KMS-11 (cell line): ENCODE measurements at regions not wholly inside any gene's neighbourhood (a gene's known extent, or its start where the extent isn't known, plus 50 kb on each side); places are given as distances from the start of the nearest gene placed in this dataset.

ENCODE experiments used
- H2AFZ ChIP-seq: fragments of 200-600 bp; sonication (generic); 2 replicates; pipeline ENCODE4 v1.6.1; 2016; ENCODE audit warnings: antibody characterized with exemption, mixed run types, low read depth
- H3K27ac ChIP-seq: fragments of 200-600 bp; sonication (generic); 2 replicates; pipeline ENCODE4 v1.6.1; 2016; ENCODE audit warnings: mild to moderate bottlenecking, mixed run types
- H3K27me3 ChIP-seq: fragments of 200-600 bp; sonication (generic); 2 replicates; pipeline ENCODE4 v1.6.1; 2017; ENCODE audit warnings: mild to moderate bottlenecking, low read depth, mixed run types, moderate library complexity; ENCODE audit not compliant: insufficient read depth
- H3K36me3 ChIP-seq: fragments of 200-600 bp; sonication (generic); 2 replicates; pipeline ENCODE4 v1.6.1; 2017; ENCODE audit warnings: mild to moderate bottlenecking, mixed run types; ENCODE audit not compliant: insufficient read depth
- H3K4me1 ChIP-seq: fragments of 200-600 bp; sonication (generic); 2 replicates; pipeline ENCODE4 v1.6.1; 2016; ENCODE audit warnings: mild to moderate bottlenecking, low read depth, mixed run types; ENCODE audit not compliant: poor library complexity, severe bottlenecking
- H3K4me2 ChIP-seq: fragments of 200-600 bp; sonication (generic); 2 replicates; pipeline ENCODE4 v1.7.0; 2016; ENCODE audit warnings: mild to moderate bottlenecking, mixed run types
- H3K4me3 ChIP-seq: fragments of 200-600 bp; sonication (generic); IDR thresholded peaks from 2 replicates; pipeline ENCODE4 v1.6.1; 2017; ENCODE audit warnings: low read depth, low read length, mixed read lengths; ENCODE audit not compliant: insufficient read depth
- H3K79me2 ChIP-seq: fragments of 200-600 bp; sonication (generic); 2 replicates; pipeline ENCODE4 v1.6.1; 2016; ENCODE audit warnings: low read depth, mixed run types; ENCODE audit not compliant: insufficient read depth
- H3K9ac ChIP-seq: fragments of 200-600 bp; sonication (generic); 2 replicates; pipeline ENCODE4 v1.6.1; 2016; ENCODE audit warnings: mild to moderate bottlenecking, mixed run types
- H4K20me1 ChIP-seq: fragments of 200-600 bp; sonication (generic); 2 replicates; pipeline ENCODE4 v1.6.1; 2016; ENCODE audit warnings: mild to moderate bottlenecking, mixed run types; ENCODE audit not compliant: insufficient read depth
- CTCF ChIP-seq: fragments of 200-600 bp; sonication (generic); conservative IDR thresholded peaks from 2 replicates; pipeline ENCODE4 v1.6.1; 2017; ENCODE audit warnings: low read depth, mild to moderate bottlenecking, antibody characterized with exemption, low read length, moderate library complexity, mixed read lengths

GRCh38 chr1:55600242-55600641 lies 385.1 kb upstream of the USP24 start:
- no peaks in the 10 kb centered on the region for H3K27me3 ChIP-seq
- no peaks in the 10 kb centered on the region for H3K36me3 ChIP-seq
- H2AFZ ChIP-seq: no peak overlapping the region
- H3K27ac ChIP-seq: no peak overlapping the region
- H3K9ac ChIP-seq: no peak overlapping the region
- H3K79me2 ChIP-seq: no peaks in the 10 kb centered on the region
- H3K4me1 ChIP-seq: no peaks in the 10 kb centered on the region
- no peak overlapping the region for H3K4me2 ChIP-seq
- no peaks in the 10 kb centered on the region for H4K20me1 ChIP-seq
- no peak overlapping the region for H3K4me3 ChIP-seq
- TF ChIP-seq CTCF: no peak

- H3K27ac ChIP-seq: no peak overlapping the region
- no peaks in the 10 kb centered on the region for H4K20me1 ChIP-seq
- no peaks in the 10 kb centered on the region for H3K27me3 ChIP-seq
- no peak overlapping the region for H3K9ac ChIP-seq
- TF ChIP-seq CTCF: no peak
- H3K79me2 ChIP-seq: no peaks in the 10 kb centered on the region
- H3K4me2 ChIP-seq: no peak overlapping the region
- H2AFZ ChIP-seq: no peak overlapping the region
- no peak overlapping the region for H3K4me3 ChIP-seq
- H3K4me1 ChIP-seq: no peaks in the 10 kb centered on the region
- H3K36me3 ChIP-seq: no peaks in the 10 kb centered on the region
Measured at GRCh38 chr1:55597910-55598309, 382.7 kb upstream of the USP24 start.

GRCh38 chr1:55594701-55595100 lies 379.5 kb upstream of the USP24 start:
- Histone ChIP-seq H3K36me3 (no peaks in the 10 kb centered on the region), H3K27me3 (no peaks in the 10 kb centered on the region), H4K20me1 (no peaks in the 10 kb centered on the region), H3K4me1 (no peaks in the 10 kb centered on the region), H3K4me3 (no peak overlapping the region), H3K27ac (no peak overlapping the region), H3K9ac (no peak overlapping the region), H3K4me2 (no peak overlapping the region), H3K79me2 (no peaks in the 10 kb centered on the region), H2AFZ (no peak overlapping the region)
- TF ChIP-seq CTCF: no peak

- Histone ChIP-seq H3K79me2 (no peaks in the 10 kb centered on the region), H3K27me3 (no peaks in the 10 kb centered on the region), H3K4me3 (no peak overlapping the region), H3K27ac (no peak overlapping the region), H3K4me1 (no peaks in the 10 kb centered on the region), H3K9ac (no peak overlapping the region), H3K36me3 (no peaks in the 10 kb centered on the region), H2AFZ (no peak overlapping the region), H3K4me2 (no peak overlapping the region), H4K20me1 (no peaks in the 10 kb centered on the region)
- no peak for TF ChIP-seq CTCF
Measured at GRCh38 chr1:55593298-55593697, 378.1 kb upstream of the USP24 start.

- no peaks in the 10 kb centered on the region for H3K79me2 ChIP-seq
- no peak overlapping the region for H2AFZ ChIP-seq
- no peak overlapping the region for H3K27ac ChIP-seq
- no peaks in the 10 kb centered on the region for H3K36me3 ChIP-seq
- no peak overlapping the region for H3K4me2 ChIP-seq
- H4K20me1 ChIP-seq: no peaks in the 10 kb centered on the region
- TF ChIP-seq CTCF: no peak
- H3K9ac ChIP-seq: no peak overlapping the region
- H3K4me1 ChIP-seq: no peaks in the 10 kb centered on the region
- H3K27me3 ChIP-seq: no peaks in the 10 kb centered on the region
- no peak overlapping the region for H3K4me3 ChIP-seq
Measured at GRCh38 chr1:55592122-55592521, 377.0 kb upstream of the USP24 start.
